WERI-Rb-1 (cell line): ENCODE measurements at regions not wholly inside any gene's neighbourhood (a gene's known extent, or its start where the extent isn't known, plus 50 kb on each side); places are given as distances from the start of the nearest gene placed in this dataset.
"Not testable (repeated sequence)": the region's sequence is repeated elsewhere in the genome, so short reads cannot be mapped to it uniquely, and the experiment has no call there.

Experiments
- DNase-seq: peaks from one replicate; pipeline ENCODE4 v3.0.0-alpha.2; 2020
- H3K27ac ChIP-seq: fragments of 250-450 bp; sonication (Bioruptor Pico); 2 replicates; pipeline ENCODE4 v1.5.1; 2020; ENCODE audit warnings: mild to moderate bottlenecking, moderate library complexity
- H3K27me3 ChIP-seq: fragments of 250-450 bp; sonication (Bioruptor Pico); 2 replicates; pipeline ENCODE4 v1.5.1; 2021; ENCODE audit warnings: mild to moderate bottlenecking, low read depth, moderate library complexity; ENCODE audit not compliant: insufficient read depth, severe bottlenecking
- H3K36me3 ChIP-seq: fragments of 250-450 bp; sonication (Bioruptor Pico); 2 replicates; pipeline ENCODE4 v1.5.1; 2020; ENCODE audit warnings: mild to moderate bottlenecking, moderate library complexity
- H3K4me3 ChIP-seq: 2 replicates; pipeline ENCODE4 v1.5.1; 2011; ENCODE audit warnings: low read depth, mild to moderate bottlenecking, control low read depth, low read length
- H3K9me3 ChIP-seq: fragments of 250-450 bp; sonication (Bioruptor Pico); 2 replicates; pipeline ENCODE4 v1.5.1; 2021; ENCODE audit warnings: mild to moderate bottlenecking, moderate library complexity; ENCODE audit not compliant: severe bottlenecking
- TF ChIP-seq, protein P1 (sequence below): IDR thresholded peaks from 2 replicates; pipeline ENCODE4 v1.5.1; 2011; ENCODE audit warnings: low read depth, mild to moderate bottlenecking, control low read depth, inconsistent platforms, low read length

- H3K27ac ChIP-seq = no peak overlapping the region
These were observed 59.0 kb upstream of the SLIT2 start for GRCh38 chr4:20192736-20193135.

GRCh38 chr4:20185103-20185502 is 66.6 kb upstream of the SLIT2 start:
- no peaks in the 10 kb centered on the region for H3K36me3 ChIP-seq
- no peaks in the 10 kb centered on the region for H3K9me3 ChIP-seq
- no peak for DNase-seq
- H3K27me3 ChIP-seq = no peaks in the 10 kb centered on the region
- H3K4me3 ChIP-seq = no peak overlapping the region
- TF ChIP-seq, protein P1, sequence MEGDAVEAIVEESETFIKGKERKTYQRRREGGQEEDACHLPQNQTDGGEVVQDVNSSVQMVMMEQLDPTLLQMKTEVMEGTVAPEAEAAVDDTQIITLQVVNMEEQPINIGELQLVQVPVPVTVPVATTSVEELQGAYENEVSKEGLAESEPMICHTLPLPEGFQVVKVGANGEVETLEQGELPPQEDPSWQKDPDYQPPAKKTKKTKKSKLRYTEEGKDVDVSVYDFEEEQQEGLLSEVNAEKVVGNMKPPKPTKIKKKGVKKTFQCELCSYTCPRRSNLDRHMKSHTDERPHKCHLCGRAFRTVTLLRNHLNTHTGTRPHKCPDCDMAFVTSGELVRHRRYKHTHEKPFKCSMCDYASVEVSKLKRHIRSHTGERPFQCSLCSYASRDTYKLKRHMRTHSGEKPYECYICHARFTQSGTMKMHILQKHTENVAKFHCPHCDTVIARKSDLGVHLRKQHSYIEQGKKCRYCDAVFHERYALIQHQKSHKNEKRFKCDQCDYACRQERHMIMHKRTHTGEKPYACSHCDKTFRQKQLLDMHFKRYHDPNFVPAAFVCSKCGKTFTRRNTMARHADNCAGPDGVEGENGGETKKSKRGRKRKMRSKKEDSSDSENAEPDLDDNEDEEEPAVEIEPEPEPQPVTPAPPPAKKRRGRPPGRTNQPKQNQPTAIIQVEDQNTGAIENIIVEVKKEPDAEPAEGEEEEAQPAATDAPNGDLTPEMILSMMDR = no peak
- H3K27ac ChIP-seq = no peak overlapping the region

More at GRCh38 chr4:20192736-20193135, 59.0 kb upstream of the SLIT2 start:
- no peak overlapping the region for H3K4me3 ChIP-seq
- no peaks in the 10 kb centered on the region for H3K36me3 ChIP-seq
- no peak for DNase-seq
- no peaks in the 10 kb centered on the region for H3K27me3 ChIP-seq
- TF ChIP-seq, protein P1 = no peak
- no peaks in the 10 kb centered on the region for H3K9me3 ChIP-seq

DNA sequence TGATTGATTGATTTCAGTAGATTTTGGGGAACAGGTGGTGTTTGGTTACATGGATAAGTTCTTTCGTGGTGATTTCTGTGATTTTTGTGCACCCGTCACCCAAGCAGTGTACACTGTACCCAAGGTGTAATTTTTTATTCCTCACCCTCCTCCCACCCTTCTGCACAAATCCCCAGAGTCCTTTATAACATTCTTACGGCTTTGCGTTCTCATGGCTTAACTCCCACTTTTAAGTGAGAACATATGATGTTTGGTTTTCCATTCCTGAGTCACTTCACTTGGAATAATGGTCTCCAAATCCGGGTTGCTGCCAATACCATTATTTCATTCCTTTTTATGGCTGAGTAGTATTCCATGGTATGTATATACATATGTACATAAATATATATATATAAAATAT is 68.6 kb upstream of the SLIT2 start:
- H3K9me3 ChIP-seq, H3K36me3 ChIP-seq, H3K27me3 ChIP-seq, DNase-seq, H3K27ac ChIP-seq, H3K4me3 ChIP-seq: not testable (repeated sequence)

GRCh38 chr4:20181926-20182325 is 69.8 kb upstream of the SLIT2 start:
- H3K36me3 ChIP-seq = no peaks in the 10 kb centered on the region
- TF ChIP-seq, protein P1 = no peak
- DNase-seq = no peak
- peaks cover 4% of the 10 kb centered on the region for H3K9me3 ChIP-seq
- no peak overlapping the region for H3K27ac ChIP-seq
- no peaks in the 10 kb centered on the region for H3K27me3 ChIP-seq
- H3K4me3 ChIP-seq = no peak overlapping the region

DNA sequence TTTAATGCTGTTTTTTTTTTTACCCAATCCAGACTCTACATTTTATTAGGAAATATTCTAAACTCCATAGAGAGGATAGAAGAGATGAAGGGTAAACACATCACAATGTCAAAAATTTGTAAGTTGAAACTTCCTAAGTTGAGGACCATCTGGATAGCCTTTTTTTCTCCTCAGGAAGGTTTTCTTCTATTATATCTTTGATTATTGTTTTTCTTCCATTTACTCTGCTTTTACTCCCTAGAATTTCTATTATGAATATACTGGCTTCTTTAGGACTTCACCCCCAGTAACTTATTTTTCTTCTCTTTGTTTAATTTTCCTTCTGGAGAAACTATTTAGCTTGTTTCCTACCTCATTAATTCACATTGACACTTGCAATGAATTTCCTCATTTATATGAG is 71.2 kb upstream of the SLIT2 start:
- Histone ChIP-seq H3K36me3 (no peaks in the 10 kb centered on the region), H3K27ac (no peak overlapping the region), H3K4me3 (no peak overlapping the region), H3K9me3 (peaks cover 4% of the 10 kb centered on the region), H3K27me3 (no peaks in the 10 kb centered on the region)
- TF ChIP-seq, protein P1 = no peak
- no peak for DNase-seq

GRCh38 chr4:20178902-20179576 is 72.7 kb upstream of the SLIT2 start:
- Histone ChIP-seq H3K4me3 (no peak overlapping the region), H3K27me3 (no peaks in the 10 kb centered on the region), H3K27ac (no peak overlapping the region), H3K36me3 (no peaks in the 10 kb centered on the region), H3K9me3 (peaks cover 4% of the 10 kb centered on the region)
- no peak for DNase-seq
- TF ChIP-seq, protein P1 = no peak
